ENCODE measurements at regions not wholly inside any gene's neighbourhood (a gene's known extent, or its start where the extent isn't known, plus 50 kb on each side); places are given as distances from the start of the nearest gene placed in this dataset.
"Not testable (repeated sequence)": the region's sequence is repeated elsewhere in the genome, so short reads cannot be mapped to it uniquely, and the experiment has no call there.

GRCh38 chr3:195986576-195986975 is 78.2 kb upstream of the TNK2 start:
- H3K79me2 ChIP-seq (ENCODE audit: insufficient read depth); DNase-seq; H3K4me2 ChIP-seq; H3K27me3 ChIP-seq (ENCODE audit: insufficient read depth); H2AFZ ChIP-seq (ENCODE audit: low read depth); CTCF ChIA-PET; POLR2A ChIA-PET; H3K9me3 ChIP-seq; H3F3A ChIP-seq (replicated peaks; ENCODE audit: insufficient read depth); H3K4me1 ChIP-seq (ENCODE audit: control insufficient read depth in 1 of 2, insufficient read depth in 2 of 2, low read depth in 1 of 2, low read length in 1 of 2); H4K20me1 ChIP-seq (ENCODE audit: insufficient read depth); H3K9me2 ChIP-seq; H3K4me3 ChIP-seq (ENCODE audit: low read depth in 2 of 2, low read length in 1 of 2); H3K9ac ChIP-seq; H3K27ac ChIP-seq (ENCODE audit: low read depth in 2 of 2, low read length in 1 of 2); H3K36me3 ChIP-seq (replicated peaks in 1 of 2; ENCODE audit: control insufficient read depth in 1 of 2, insufficient read depth in 2 of 2, low read length in 1 of 2): not testable (repeated sequence)
- 100% methylated on average over 1 of the region's 4 CpGs for WGBS (ENCODE audit: low lambda C conversion rate)

GRCh38 chr3:195985348-195985920 is 77.1 kb upstream of the TNK2 start:
- H3K27ac ChIP-seq (ENCODE audit: low read depth in 2 of 2, low read length in 1 of 2); H3K9me3 ChIP-seq; H3K9ac ChIP-seq; H4K20me1 ChIP-seq (ENCODE audit: insufficient read depth); DNase-seq; H3K79me2 ChIP-seq (ENCODE audit: insufficient read depth); H3K9me2 ChIP-seq; H3K4me3 ChIP-seq (ENCODE audit: low read depth in 2 of 2, low read length in 1 of 2); H3F3A ChIP-seq (replicated peaks; ENCODE audit: insufficient read depth); H3K4me2 ChIP-seq; H3K4me1 ChIP-seq (ENCODE audit: control insufficient read depth in 1 of 2, insufficient read depth in 2 of 2, low read depth in 1 of 2, low read length in 1 of 2); H2AFZ ChIP-seq (ENCODE audit: low read depth); POLR2A ChIA-PET; H3K36me3 ChIP-seq (replicated peaks in 1 of 2; ENCODE audit: control insufficient read depth in 1 of 2, insufficient read depth in 2 of 2, low read length in 1 of 2); CTCF ChIA-PET; H3K27me3 ChIP-seq (ENCODE audit: insufficient read depth): not testable (repeated sequence)
- 97% methylated on average over 11 of the region's 11 CpGs for WGBS (ENCODE audit: low lambda C conversion rate)

GRCh38 chr3:195984392-195985030 is 76.2 kb upstream of the TNK2 start:
- H3K9ac ChIP-seq; H4K20me1 ChIP-seq (ENCODE audit: insufficient read depth); H3K9me2 ChIP-seq; H3K4me2 ChIP-seq; H3K27me3 ChIP-seq (ENCODE audit: insufficient read depth); H3K79me2 ChIP-seq (ENCODE audit: insufficient read depth); H3K27ac ChIP-seq (ENCODE audit: low read depth in 2 of 2, low read length in 1 of 2); H3K4me3 ChIP-seq (ENCODE audit: low read depth in 2 of 2, low read length in 1 of 2); DNase-seq; H3K4me1 ChIP-seq (ENCODE audit: control insufficient read depth in 1 of 2, insufficient read depth in 2 of 2, low read depth in 1 of 2, low read length in 1 of 2); CTCF ChIA-PET; H3K36me3 ChIP-seq (replicated peaks in 1 of 2; ENCODE audit: control insufficient read depth in 1 of 2, insufficient read depth in 2 of 2, low read length in 1 of 2); H2AFZ ChIP-seq (ENCODE audit: low read depth); POLR2A ChIA-PET; H3K9me3 ChIP-seq; H3F3A ChIP-seq (replicated peaks; ENCODE audit: insufficient read depth): not testable (repeated sequence)
- WGBS (ENCODE audit: low lambda C conversion rate) = 97% methylated on average over 12 of the region's 12 CpGs

- POLR2A ChIA-PET; CTCF ChIA-PET; H3K4me2 ChIP-seq; H3K9ac ChIP-seq; H3K27me3 ChIP-seq (ENCODE audit: insufficient read depth); H2AFZ ChIP-seq (ENCODE audit: low read depth); H3K4me1 ChIP-seq (ENCODE audit: control insufficient read depth in 1 of 2, insufficient read depth in 2 of 2, low read depth in 1 of 2, low read length in 1 of 2); H4K20me1 ChIP-seq (ENCODE audit: insufficient read depth); H3K27ac ChIP-seq (ENCODE audit: low read depth in 2 of 2, low read length in 1 of 2); H3K36me3 ChIP-seq (replicated peaks in 1 of 2; ENCODE audit: control insufficient read depth in 1 of 2, insufficient read depth in 2 of 2, low read length in 1 of 2); H3K79me2 ChIP-seq (ENCODE audit: insufficient read depth); H3F3A ChIP-seq (replicated peaks; ENCODE audit: insufficient read depth); H3K9me3 ChIP-seq; H3K4me3 ChIP-seq (ENCODE audit: low read depth in 2 of 2, low read length in 1 of 2); DNase-seq; H3K9me2 ChIP-seq: not testable (repeated sequence)
- 86% methylated on average over 16 of the region's 16 CpGs for WGBS (ENCODE audit: low lambda C conversion rate)
Observed at GRCh38 chr3:195983880-195984279, 75.5 kb upstream of the TNK2 start.

GRCh38 chr3:195982754-195983153 is 74.4 kb upstream of the TNK2 start:
- H3K4me1 ChIP-seq (ENCODE audit: control insufficient read depth in 1 of 2, insufficient read depth in 2 of 2, low read depth in 1 of 2, low read length in 1 of 2); H3K79me2 ChIP-seq (ENCODE audit: insufficient read depth); H3F3A ChIP-seq (replicated peaks; ENCODE audit: insufficient read depth); H3K9me3 ChIP-seq; H4K20me1 ChIP-seq (ENCODE audit: insufficient read depth); DNase-seq; H3K9me2 ChIP-seq; H3K4me2 ChIP-seq; H2AFZ ChIP-seq (ENCODE audit: low read depth); H3K9ac ChIP-seq; H3K27ac ChIP-seq (ENCODE audit: low read depth in 2 of 2, low read length in 1 of 2); H3K4me3 ChIP-seq (ENCODE audit: low read depth in 2 of 2, low read length in 1 of 2); CTCF ChIA-PET; H3K27me3 ChIP-seq (ENCODE audit: insufficient read depth); H3K36me3 ChIP-seq (replicated peaks in 1 of 2; ENCODE audit: control insufficient read depth in 1 of 2, insufficient read depth in 2 of 2, low read length in 1 of 2); POLR2A ChIA-PET: not testable (repeated sequence)
- WGBS (ENCODE audit: low lambda C conversion rate) = over 99% methylated on average over 17 of the region's 17 CpGs

- H3K9me3 ChIP-seq; DNase-seq; H2AFZ ChIP-seq (ENCODE audit: low read depth); H3K27me3 ChIP-seq (ENCODE audit: insufficient read depth); H3F3A ChIP-seq (replicated peaks; ENCODE audit: insufficient read depth); CTCF ChIA-PET; H3K4me2 ChIP-seq; H3K9me2 ChIP-seq; POLR2A ChIA-PET; H3K4me1 ChIP-seq (ENCODE audit: control insufficient read depth in 1 of 2, insufficient read depth in 2 of 2, low read depth in 1 of 2, low read length in 1 of 2); H3K27ac ChIP-seq (ENCODE audit: low read depth in 2 of 2, low read length in 1 of 2); H3K4me3 ChIP-seq (ENCODE audit: low read depth in 2 of 2, low read length in 1 of 2); H3K36me3 ChIP-seq (replicated peaks in 1 of 2; ENCODE audit: control insufficient read depth in 1 of 2, insufficient read depth in 2 of 2, low read length in 1 of 2); H3K79me2 ChIP-seq (ENCODE audit: insufficient read depth); H4K20me1 ChIP-seq (ENCODE audit: insufficient read depth); H3K9ac ChIP-seq: not testable (repeated sequence)
- WGBS (ENCODE audit: low lambda C conversion rate) = 70% methylated on average over 6 of the region's 7 CpGs
Observed at GRCh38 chr3:195981778-195982177, 73.4 kb upstream of the TNK2 start.

All from SK-N-SH (cell line).